SK-N-SH treated with all-trans-retinoic acid at 6 μM for 48 hours (cell line): ENCODE measurements at regions not wholly inside any gene's neighbourhood (a gene's known extent, or its start where the extent isn't known, plus 50 kb on each side); places are given as distances from the start of the nearest gene placed in this dataset.

ENCODE experiments used
- CSDC2 ChIP-seq: fragments of 250-450 bp; sonication (Bioruptor Pico); IDR thresholded peaks from 2 replicates; pipeline ENCODE4 v1.5.0; 2020; ENCODE audit warnings: mild to moderate bottlenecking, moderate library complexity
- ZC3H10 ChIP-seq: fragments of 250-450 bp; sonication (Bioruptor Pico); IDR thresholded peaks from 2 replicates; pipeline ENCODE4 v1.5.1; 2021; ENCODE audit warnings: mild to moderate bottlenecking, moderate library complexity
- ZFP3 ChIP-seq: fragments of 250-450 bp; sonication (Bioruptor Pico); IDR thresholded peaks from 2 replicates; pipeline ENCODE4 v1.5.0; 2020; ENCODE audit warnings: mild to moderate bottlenecking, moderate library complexity
- ZFP30 ChIP-seq: fragments of 450-650 bp; formaldehyde crosslinking; IDR thresholded peaks from 2 replicates; pipeline ENCODE4 v1.5.0; 2022; ENCODE audit warnings: mild to moderate bottlenecking, moderate library complexity
- ZNF565 ChIP-seq: fragments of 450-650 bp; formaldehyde crosslinking; conservative IDR thresholded peaks from 2 replicates; pipeline ENCODE4 v1.5.0; 2020; ENCODE audit warnings: low read depth, mild to moderate bottlenecking, moderate library complexity
- TF ChIP-seq, protein P1 (sequence below): fragments of 250-450 bp; sonication (Bioruptor Pico); IDR thresholded peaks from 2 replicates; pipeline ENCODE4 v1.5.0; 2020; ENCODE audit warnings: mild to moderate bottlenecking, moderate library complexity

DNA sequence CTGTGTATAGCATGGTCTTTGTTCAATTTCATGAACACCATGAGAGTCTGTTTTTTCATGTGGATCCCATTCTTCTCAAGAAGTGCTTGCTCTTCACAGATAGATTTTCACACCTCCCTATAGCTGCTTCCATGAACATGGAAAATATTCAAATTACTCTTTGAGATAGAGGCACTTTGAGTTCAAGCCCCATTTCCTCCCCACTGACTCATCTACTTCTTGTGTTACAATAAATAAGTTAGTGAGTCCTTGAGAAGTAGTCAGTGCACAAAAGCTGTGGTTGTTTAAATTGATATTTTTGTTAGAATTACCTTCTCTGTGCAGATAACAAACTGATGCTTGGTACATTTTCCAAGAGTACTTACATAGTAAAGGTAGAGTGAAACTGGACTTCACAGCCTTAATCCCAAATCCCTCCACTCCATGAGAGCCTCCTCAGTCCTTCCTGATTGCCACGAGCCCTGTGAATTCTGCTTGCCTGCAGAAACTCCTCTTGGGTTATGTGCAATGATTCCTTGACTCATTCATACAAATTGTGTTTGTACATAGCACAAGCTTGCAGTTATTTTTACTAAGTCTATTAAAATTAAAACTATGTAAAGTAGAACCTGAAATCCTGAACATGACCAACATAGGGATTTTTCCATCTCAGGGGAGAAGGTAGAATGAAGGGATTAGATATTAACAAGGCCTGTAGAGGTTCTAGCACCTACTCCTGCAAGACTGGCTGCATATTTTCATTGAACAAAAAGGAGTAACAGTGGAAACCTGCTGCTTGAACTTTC lies 496.2 kb downstream of the TNS3 start:
- TF ChIP-seq CSDC2 (no peak), ZC3H10 (CRISPR knock-in tag) (no peak), ZNF565 (CRISPR knock-in tag) (no peak), ZFP30 (CRISPR knock-in tag) (no peak), ZFP3 (CRISPR knock-in tag) (no peak)
- TF ChIP-seq, protein P1, sequence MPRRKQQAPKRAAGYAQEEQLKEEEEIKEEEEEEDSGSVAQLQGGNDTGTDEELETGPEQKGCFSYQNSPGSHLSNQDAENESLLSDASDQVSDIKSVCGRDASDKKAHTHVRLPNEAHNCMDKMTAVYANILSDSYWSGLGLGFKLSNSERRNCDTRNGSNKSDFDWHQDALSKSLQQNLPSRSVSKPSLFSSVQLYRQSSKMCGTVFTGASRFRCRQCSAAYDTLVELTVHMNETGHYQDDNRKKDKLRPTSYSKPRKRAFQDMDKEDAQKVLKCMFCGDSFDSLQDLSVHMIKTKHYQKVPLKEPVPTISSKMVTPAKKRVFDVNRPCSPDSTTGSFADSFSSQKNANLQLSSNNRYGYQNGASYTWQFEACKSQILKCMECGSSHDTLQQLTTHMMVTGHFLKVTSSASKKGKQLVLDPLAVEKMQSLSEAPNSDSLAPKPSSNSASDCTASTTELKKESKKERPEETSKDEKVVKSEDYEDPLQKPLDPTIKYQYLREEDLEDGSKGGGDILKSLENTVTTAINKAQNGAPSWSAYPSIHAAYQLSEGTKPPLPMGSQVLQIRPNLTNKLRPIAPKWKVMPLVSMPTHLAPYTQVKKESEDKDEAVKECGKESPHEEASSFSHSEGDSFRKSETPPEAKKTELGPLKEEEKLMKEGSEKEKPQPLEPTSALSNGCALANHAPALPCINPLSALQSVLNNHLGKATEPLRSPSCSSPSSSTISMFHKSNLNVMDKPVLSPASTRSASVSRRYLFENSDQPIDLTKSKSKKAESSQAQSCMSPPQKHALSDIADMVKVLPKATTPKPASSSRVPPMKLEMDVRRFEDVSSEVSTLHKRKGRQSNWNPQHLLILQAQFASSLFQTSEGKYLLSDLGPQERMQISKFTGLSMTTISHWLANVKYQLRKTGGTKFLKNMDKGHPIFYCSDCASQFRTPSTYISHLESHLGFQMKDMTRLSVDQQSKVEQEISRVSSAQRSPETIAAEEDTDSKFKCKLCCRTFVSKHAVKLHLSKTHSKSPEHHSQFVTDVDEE (CRISPR knock-in tag), result no peak
